HCEC 1CT (cell line): ENCODE measurements at regions not wholly inside any gene's neighbourhood (a gene's known extent, or its start where the extent isn't known, plus 50 kb on each side); places are given as distances from the start of the nearest gene placed in this dataset.

Experiments
- DNase-seq: peaks from one replicate; pipeline ENCODE4 v3.0.0-alpha.2; 2017

- DNase-seq = no peak
Observed at GRCh38 chr16:87170310-87170709, 146.9 kb downstream of the C16orf95 start.

GRCh38 chr16:87171723-87172122 is 145.5 kb downstream of the C16orf95 start:
- no peak for DNase-seq

GRCh38 chr16:87172632-87173031 is 144.6 kb downstream of the C16orf95 start:
- DNase-seq = no peak

GRCh38 chr16:87173294-87173893 is 143.8 kb downstream of the C16orf95 start:
- DNase-seq = no peak

- DNase-seq = no peak
Observed at GRCh38 chr16:87174061-87174460, 143.1 kb downstream of the C16orf95 start.

GRCh38 chr16:87176735-87177134 is 140.5 kb downstream of the C16orf95 start:
- no peak for DNase-seq

- no peak for DNase-seq
Observed at GRCh38 chr16:87177673-87178072, 139.5 kb downstream of the C16orf95 start.

GRCh38 chr16:87178177-87178863 is 138.9 kb downstream of the C16orf95 start:
- DNase-seq = no peak

- DNase-seq = peak; percentile 55
Observed at GRCh38 chr16:87178977-87179376, 138.2 kb downstream of the C16orf95 start.

GRCh38 chr16:87180069-87180468 is 137.1 kb downstream of the C16orf95 start:
- DNase-seq = no peak

GRCh38 chr16:87182759-87183158 is 134.4 kb downstream of the C16orf95 start:
- DNase-seq = no peak

GRCh38 chr16:87183647-87184046 is 133.5 kb downstream of the C16orf95 start:
- no peak for DNase-seq

GRCh38 chr16:87185308-87185707 is 131.9 kb downstream of the C16orf95 start:
- DNase-seq = no peak

- no peak for DNase-seq
Observed at GRCh38 chr16:87185983-87186382, 131.2 kb downstream of the C16orf95 start.

GRCh38 chr16:87186446-87186845 is 130.7 kb downstream of the C16orf95 start:
- DNase-seq = no peak

GRCh38 chr16:87186876-87187533 is 130.2 kb downstream of the C16orf95 start:
- no peak for DNase-seq

GRCh38 chr16:87188104-87188503 is 129.1 kb downstream of the C16orf95 start:
- no peak for DNase-seq

GRCh38 chr16:87189426-87189825 is 127.8 kb downstream of the C16orf95 start:
- DNase-seq = no peak

- no peak for DNase-seq
Observed at GRCh38 chr16:87190288-87191230, 126.6 kb downstream of the C16orf95 start.

- no peak for DNase-seq
Observed at GRCh38 chr16:87192452-87193073, 124.6 kb downstream of the C16orf95 start.

GRCh38 chr16:87194172-87194571 is 123.0 kb downstream of the C16orf95 start:
- no peak for DNase-seq

GRCh38 chr16:87195161-87195560 is 122.0 kb downstream of the C16orf95 start:
- DNase-seq = no peak

GRCh38 chr16:87196231-87196630 is 121.0 kb downstream of the C16orf95 start:
- DNase-seq = no peak
